SK-N-SH treated with all-trans-retinoic acid at 6 μM for 48 hours (cell line): ENCODE measurements at regions not wholly inside any gene's neighbourhood (a gene's known extent, or its start where the extent isn't known, plus 50 kb on each side); places are given as distances from the start of the nearest gene placed in this dataset.

Source experiments
- ZNF70 ChIP-seq: fragments of 450-650 bp; formaldehyde crosslinking; IDR thresholded peaks from 2 replicates; pipeline ENCODE4 v1.5.0; 2020; ENCODE audit warnings: mild to moderate bottlenecking, moderate library complexity
- TF ChIP-seq, protein P1 (sequence below): fragments of 250-450 bp; sonication (Bioruptor Pico); IDR thresholded peaks from 2 replicates; pipeline ENCODE4 v1.5.0; 2020; ENCODE audit warnings: mild to moderate bottlenecking, moderate library complexity
- TF ChIP-seq, protein P2 (sequence below): fragments of 250-450 bp; sonication (Bioruptor Pico); IDR thresholded peaks from 2 replicates; pipeline ENCODE4 v1.5.1; 2020; ENCODE audit warnings: low read depth, mild to moderate bottlenecking, moderate library complexity

DNA sequence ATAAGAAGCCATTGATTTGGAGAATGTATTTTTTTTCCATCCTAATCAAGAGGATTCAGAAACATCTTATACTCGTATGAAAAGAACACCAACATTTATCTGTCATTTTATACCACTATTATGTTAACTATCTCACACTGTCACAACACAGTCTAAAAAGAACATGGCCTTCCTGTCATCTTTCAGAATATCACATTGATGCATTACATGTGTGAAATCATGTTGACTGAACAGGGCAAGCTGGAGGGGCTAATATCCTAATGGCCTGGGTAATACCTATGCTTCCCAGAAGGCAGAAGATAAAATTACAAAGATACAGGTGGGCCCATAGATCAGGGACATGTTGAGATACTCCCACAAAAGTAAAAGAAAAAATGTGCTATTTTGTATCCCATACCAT lies 611.7 kb downstream of the STIM2 start:
- TF ChIP-seq, protein P1, sequence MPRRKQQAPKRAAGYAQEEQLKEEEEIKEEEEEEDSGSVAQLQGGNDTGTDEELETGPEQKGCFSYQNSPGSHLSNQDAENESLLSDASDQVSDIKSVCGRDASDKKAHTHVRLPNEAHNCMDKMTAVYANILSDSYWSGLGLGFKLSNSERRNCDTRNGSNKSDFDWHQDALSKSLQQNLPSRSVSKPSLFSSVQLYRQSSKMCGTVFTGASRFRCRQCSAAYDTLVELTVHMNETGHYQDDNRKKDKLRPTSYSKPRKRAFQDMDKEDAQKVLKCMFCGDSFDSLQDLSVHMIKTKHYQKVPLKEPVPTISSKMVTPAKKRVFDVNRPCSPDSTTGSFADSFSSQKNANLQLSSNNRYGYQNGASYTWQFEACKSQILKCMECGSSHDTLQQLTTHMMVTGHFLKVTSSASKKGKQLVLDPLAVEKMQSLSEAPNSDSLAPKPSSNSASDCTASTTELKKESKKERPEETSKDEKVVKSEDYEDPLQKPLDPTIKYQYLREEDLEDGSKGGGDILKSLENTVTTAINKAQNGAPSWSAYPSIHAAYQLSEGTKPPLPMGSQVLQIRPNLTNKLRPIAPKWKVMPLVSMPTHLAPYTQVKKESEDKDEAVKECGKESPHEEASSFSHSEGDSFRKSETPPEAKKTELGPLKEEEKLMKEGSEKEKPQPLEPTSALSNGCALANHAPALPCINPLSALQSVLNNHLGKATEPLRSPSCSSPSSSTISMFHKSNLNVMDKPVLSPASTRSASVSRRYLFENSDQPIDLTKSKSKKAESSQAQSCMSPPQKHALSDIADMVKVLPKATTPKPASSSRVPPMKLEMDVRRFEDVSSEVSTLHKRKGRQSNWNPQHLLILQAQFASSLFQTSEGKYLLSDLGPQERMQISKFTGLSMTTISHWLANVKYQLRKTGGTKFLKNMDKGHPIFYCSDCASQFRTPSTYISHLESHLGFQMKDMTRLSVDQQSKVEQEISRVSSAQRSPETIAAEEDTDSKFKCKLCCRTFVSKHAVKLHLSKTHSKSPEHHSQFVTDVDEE (CRISPR knock-in tag): no peak
- no peak for TF ChIP-seq ZNF70 (CRISPR knock-in tag)
- TF ChIP-seq, protein P2, sequence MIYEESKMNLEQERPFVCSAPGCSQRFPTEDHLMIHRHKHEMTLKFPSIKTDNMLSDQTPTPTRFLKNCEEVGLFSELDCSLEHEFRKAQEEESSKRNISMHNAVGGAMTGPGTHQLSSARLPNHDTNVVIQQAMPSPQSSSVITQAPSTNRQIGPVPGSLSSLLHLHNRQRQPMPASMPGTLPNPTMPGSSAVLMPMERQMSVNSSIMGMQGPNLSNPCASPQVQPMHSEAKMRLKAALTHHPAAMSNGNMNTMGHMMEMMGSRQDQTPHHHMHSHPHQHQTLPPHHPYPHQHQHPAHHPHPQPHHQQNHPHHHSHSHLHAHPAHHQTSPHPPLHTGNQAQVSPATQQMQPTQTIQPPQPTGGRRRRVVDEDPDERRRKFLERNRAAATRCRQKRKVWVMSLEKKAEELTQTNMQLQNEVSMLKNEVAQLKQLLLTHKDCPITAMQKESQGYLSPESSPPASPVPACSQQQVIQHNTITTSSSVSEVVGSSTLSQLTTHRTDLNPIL (CRISPR knock-in tag): no peak
